Astrocyte of the cerebellum (primary cell): ENCODE measurements at regions not wholly inside any gene's neighbourhood (a gene's known extent, or its start where the extent isn't known, plus 50 kb on each side); places are given as distances from the start of the nearest gene placed in this dataset.

Source experiments
- DNase-seq: peaks from one replicate; pipeline ENCODE4 v3.0.0-alpha.2; 2011; ENCODE audit warnings: low read depth
- H3K4me3 ChIP-seq: 2 replicates; pipeline ENCODE4 v1.5.1; 2011; ENCODE audit warnings: mild to moderate bottlenecking, low read depth, low read length, moderate library complexity
- CTCF ChIP-seq: IDR thresholded peaks from 2 replicates; pipeline ENCODE4 v1.5.1; 2012; ENCODE audit warnings: low read length, low read depth, moderate library complexity, mild to moderate bottlenecking; ENCODE audit errors: missing control alignments
- in situ Hi-C: cut with HindIII; loops from 2 replicates; pipeline ENCODE4 v1.10.0; 2017; ENCODE audit warnings: low sequenced_read_pairs

- no peak for DNase-seq
- in situ Hi-C loops: no loop called here
- H3K4me3 ChIP-seq: no peak overlapping the region
- no peak for TF ChIP-seq CTCF
Observed at GRCh38 chr19:30312582-30313352, 59.4 kb upstream of the ZNF536 start.

GRCh38 chr19:30313353-30313750 lies 58.8 kb upstream of the ZNF536 start:
- DNase-seq: no peak
- in situ Hi-C loops: no loop called here
- no peak overlapping the region for H3K4me3 ChIP-seq
- TF ChIP-seq CTCF: no peak

- no peak overlapping the region for H3K4me3 ChIP-seq
- in situ Hi-C loops: no loop called here
- no peak for DNase-seq
- no peak for TF ChIP-seq CTCF
Observed at GRCh38 chr19:30314056-30314804, 58.0 kb upstream of the ZNF536 start.

GRCh38 chr19:30314805-30315155 lies 57.4 kb upstream of the ZNF536 start:
- in situ Hi-C loops: no loop called here
- no peak for TF ChIP-seq CTCF
- no peak for DNase-seq

GRCh38 chr19:30315159-30315558 lies 57.0 kb upstream of the ZNF536 start:
- no peak overlapping the region for H3K4me3 ChIP-seq
- in situ Hi-C loops: no loop called here
- TF ChIP-seq CTCF: no peak
- no peak for DNase-seq

More at GRCh38 chr19:30314805-30315155, 57.4 kb upstream of the ZNF536 start:
- no peak overlapping the region for H3K4me3 ChIP-seq

- no peak overlapping the region for H3K4me3 ChIP-seq
- in situ Hi-C loops: no loop called here
- DNase-seq: no peak
- TF ChIP-seq CTCF: no peak
Observed at GRCh38 chr19:30316000-30316491, 56.1 kb upstream of the ZNF536 start.
